Activated T-cell treated with anti-CD3 and anti-CD28 coated beads, Interleukin-2, amount 50 U/mL, for 48 hours (primary cell): ENCODE measurements at regions not wholly inside any gene's neighbourhood (a gene's known extent, or its start where the extent isn't known, plus 50 kb on each side); places are given as distances from the start of the nearest gene placed in this dataset.

ENCODE experiments used
- DNase-seq, 2 experiments: peaks; one replicate each; pipeline ENCODE4 v3.0.0-alpha.2; 2020

DNA sequence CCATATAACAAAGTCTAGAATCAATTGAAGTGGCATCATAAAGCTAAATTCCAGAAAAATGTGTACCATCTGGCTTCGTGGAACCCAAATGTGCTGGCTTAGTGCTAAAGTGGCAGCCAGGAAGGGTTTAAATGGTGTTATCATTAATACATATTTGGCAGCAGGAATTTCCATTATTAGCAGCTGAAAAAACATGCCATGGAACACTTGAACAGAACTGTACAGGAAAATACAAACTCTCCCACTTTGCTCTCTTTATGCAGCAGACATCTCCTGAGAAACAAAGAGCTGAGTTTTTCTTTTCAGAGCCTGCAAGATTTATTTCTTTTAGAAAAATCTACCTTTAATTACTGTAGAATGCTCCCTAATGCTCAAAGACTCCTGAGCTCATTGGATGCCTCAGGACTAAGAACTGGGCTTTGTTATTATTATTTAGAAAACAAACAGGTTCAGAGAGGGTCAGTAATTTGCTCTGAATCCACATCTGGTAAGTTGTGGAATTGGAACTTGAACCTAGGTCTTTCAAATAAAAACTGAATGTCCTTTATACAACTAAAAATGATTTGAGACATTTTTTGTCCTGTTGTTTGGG is 179.0 kb downstream of the LACC1 start:
- no peak for DNase-seq

DNA sequence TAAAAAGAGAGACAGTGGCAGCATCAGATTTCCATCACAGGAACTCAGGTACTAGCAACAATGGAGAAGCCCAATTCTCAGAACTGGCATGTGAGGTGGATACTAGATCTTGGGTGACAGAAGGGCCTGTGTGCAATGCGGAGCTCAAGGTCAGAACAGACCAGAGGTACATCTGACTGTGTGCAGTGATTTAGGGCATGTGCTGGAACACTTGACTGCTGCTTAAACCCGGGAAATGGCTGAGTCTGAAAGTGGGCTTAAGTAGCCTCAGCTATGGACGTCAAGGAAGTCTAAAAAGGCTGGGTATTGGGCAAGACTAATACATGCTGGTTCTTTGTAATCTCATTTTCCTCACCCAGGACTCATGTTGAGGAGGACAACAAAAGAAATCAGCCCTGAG is 182.2 kb downstream of the LACC1 start:
- DNase-seq = no peak

DNA sequence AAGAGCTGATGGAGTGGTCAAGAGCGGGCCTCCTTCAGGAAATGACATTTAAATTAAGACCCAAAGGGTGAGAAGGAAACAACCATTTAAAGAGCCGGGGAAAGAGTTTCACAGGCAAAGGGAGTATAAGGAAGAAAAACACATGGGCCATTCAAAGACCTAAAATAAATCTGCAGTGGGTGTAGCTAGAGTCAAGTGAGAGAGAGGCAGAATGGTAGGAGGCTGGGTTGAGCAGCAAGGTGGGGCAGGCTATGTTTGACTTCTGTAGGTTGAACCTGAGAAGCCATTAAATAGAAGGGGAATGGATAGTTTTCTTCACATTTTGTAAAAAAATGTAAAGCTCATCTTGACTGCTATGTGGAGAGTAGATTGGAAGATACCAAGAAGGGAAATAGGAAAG is 183.8 kb downstream of the LACC1 start:
- DNase-seq = no peak

DNA sequence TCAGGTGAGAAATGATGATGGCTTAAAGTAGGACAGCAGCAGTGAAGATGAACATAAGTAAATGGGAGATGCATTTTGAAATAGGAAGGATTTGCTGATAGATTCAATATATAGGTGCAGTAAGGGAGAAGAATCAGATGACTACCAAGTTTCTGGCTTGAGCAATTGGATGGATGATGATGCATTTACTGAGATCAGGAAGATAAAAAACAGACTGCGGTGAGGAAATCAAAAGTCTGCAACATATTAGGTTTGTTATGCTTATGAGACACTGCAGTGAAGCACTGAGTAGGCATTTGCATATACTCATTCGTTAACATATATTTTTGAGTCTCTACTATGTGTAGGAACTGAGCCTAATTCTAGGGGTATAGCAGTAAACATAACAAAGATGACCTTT is 184.2 kb downstream of the LACC1 start:
- DNase-seq = no peak

DNA sequence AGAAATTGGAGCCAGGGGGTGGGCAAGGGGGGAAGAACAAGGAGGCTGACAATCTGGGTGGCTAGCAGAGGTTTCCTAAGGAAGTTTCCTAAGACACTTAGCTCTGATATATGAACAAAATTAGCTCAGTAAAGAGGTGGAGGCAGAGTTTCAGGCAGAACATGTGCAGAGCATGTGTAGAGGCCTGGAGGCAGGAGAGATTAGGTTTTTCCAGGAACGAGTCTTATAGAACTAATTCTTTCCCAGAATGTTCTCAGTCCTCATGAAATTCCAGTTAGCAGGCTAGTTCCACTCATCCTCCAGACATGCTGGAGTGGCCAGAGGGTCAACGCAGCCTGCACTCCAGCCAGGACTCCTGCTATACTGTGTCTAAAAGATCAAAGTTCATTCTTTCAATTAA is 184.7 kb downstream of the LACC1 start:
- DNase-seq = no peak

DNA sequence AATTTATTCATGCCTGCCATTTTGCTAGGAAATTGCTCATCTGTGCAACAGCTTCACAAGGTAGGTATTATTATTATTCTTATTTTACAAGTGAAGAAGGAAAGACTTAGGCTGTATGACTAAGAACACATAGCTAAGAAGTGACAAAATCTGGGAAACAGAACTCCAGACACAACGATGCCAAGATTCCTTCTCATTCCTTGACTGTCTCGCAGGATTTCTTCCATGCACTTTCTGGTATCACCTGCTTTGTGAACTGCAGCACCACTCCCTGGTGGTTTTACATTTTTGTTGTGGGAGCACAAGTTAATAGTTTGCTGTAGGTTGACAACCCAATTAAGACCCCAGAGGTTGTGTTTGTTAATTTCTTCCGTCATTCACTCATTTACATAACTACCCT is 188.5 kb downstream of the LACC1 start:
- DNase-seq = no peak

DNA sequence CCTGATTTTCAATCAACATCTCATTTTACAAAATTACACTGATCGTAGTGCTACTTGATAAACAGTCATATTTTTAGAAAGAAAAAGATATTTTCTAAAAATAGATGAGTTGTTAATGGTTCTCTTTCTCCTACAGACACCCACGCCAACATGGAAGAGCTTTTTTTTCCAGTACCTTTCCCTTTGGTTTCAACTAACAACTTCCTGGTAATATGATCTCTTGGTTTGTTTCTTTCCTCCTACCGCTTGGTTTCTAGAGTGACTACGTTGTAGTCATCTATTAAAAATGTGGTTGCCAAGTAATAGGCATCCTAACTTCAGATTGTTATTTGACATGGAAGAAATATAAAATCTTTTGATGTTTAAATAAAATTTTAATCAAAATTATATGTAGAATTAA is 189.0 kb downstream of the LACC1 start:
- no peak for DNase-seq

DNA sequence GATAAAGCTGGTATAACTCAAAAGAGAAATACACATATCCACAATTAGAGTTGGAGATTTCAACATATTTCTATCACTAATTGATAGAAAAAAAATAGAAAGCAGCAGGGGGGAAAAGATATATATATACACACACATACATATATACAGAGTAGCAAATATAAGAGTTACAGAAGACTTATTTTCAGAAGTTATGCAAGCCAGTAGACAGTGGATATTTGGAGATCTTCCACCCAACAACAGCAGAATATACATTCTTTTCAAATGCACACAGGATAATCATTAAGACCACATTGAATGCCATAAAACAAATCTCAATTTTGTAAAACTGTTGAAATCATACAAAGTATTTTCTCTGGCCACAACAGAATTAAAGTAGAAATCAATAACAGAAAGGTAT is 192.8 kb downstream of the LACC1 start:
- no peak for DNase-seq

DNA sequence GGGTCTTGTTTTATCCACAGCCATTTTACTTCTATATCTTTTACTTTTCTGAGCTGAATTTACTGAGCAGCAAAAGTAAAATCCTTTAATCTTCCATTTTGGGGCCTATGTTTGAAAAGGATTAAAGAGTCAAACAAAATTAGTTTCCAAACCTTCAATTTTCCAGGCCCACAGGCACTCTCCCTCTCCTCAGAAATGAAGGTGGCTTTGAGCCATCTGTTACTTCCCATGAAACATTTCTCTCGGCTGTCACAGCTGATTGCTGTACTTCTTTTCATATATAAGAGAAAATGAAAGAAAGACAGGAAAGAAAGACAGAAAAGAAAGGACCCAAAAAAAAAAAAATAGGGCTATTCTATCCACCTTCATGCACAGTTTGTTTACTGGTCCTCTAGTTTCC is 194.9 kb downstream of the LACC1 start:
- no peak for DNase-seq

DNA sequence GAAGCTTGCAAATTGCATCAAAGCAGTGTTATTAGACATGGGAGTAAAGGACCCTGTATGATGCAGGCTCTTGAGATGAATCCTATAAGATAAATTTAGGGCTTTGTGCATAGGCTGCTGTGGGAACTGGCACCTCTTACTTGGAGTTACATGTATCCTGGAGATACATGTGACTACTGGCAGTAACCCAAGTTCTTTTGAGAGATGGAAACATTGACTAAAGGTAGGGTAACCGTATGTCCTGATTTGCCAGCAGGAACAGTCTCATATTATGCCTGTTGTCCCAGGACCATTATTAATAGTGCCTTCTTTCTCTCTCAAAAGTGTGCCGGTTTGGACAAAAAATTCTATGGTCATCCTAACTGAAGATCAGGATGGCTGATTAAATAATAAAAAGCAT is 195.4 kb downstream of the LACC1 start:
- DNase-seq = no peak

DNA sequence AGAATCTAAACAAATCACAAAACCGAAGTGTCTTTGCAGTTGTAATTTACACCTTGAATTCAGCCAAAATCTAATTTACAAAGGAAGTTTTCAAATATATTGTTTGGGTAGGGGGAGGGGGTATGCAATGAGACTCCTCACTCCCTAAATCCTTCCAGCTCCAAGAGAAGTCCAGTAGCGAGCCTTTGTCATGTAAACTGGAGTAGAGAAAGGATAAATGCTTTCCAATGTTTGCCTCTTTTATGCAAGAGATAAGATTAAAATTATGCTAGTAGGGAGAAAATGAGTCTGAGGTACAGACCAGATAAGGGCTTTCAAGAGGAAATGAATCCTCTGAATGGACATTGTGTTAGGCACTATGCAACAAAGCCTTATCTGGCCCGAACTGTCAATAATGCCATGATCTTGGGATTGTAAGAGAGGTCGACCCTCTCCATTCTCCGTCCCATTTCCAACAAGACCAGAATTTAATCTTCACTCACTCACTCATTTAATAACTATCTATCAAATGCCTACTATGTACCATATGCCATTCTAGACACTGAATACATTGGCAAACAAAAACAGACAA is 199.2 kb downstream of the LACC1 start:
- no peak for DNase-seq

DNA sequence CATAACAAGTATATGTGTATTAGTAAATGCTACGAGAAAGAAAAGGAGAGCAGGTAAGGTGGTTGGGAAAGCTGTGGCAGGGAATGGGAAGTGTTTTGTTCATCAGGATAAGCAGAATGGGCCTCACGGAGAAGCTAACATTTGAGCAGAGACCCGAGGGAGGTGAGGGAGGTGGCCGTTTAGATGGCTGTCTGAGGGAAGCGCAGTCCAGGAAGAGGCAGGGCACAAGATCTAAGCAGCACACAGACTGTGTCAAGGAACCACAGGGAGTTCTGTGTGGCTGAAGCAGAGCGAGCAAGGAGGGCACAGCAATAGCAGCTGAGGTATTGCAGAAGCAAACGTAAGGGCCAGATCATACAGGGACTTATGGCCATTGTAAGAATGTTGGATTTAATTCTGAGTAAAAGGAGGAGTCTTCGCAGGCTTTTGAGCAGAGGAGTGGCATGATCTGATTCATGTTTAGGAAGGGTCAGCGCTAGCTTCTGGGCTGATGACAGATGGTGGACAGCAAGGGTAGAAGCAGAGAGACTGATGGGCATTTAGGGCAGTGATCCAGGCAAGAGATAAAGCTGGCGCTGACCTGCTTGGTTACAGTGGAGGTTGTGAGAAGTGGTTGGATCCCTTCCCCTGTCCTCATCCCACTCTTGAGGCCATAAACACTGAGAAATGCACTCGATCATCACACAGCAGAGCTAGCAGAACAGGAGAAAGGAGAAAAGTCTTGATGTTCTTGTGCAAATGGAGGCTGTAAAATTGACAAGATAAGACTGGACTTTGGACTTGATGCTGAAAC is 199.9 kb downstream of the LACC1 start:
- no peak for DNase-seq

DNA sequence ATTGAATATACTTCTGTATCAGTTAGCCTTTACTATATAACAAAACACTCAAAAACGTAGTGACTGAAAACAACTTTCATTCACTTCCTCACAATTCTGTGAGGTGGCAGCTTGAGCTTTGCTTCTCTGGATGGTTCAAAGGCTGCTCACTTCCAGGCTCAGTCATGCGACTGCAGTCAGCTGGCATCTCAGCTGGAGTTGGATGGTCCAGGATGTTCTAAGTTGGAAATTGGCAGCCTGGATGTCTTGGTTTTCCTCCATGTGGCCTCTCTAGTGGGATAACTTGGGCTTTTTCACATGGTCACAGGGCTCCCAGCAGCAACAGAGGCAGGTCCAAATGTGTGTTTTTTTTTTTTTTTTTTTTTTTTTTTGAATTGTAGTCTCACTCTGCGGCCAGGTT is 204.4 kb downstream of the LACC1 start:
- no peak for DNase-seq

DNA sequence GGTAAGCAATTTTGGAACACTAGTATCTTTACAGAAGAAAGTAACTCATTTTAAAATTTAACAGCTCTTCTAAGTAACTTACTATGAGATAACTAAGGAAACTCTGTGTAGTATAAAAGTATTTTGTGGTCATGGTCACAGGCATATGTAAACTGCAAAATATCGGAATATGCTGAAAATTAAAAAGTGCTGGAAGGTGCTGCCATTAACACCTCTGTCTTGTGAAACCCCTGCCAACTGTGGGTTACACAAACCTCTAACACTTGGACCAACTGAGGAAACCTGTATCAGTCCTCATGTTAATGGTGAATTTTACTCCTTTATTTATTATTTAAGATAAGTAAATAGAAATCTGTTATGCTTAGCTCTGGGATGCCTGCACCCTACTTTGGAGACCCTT is 206.7 kb downstream of the LACC1 start:
- no peak for DNase-seq

DNA sequence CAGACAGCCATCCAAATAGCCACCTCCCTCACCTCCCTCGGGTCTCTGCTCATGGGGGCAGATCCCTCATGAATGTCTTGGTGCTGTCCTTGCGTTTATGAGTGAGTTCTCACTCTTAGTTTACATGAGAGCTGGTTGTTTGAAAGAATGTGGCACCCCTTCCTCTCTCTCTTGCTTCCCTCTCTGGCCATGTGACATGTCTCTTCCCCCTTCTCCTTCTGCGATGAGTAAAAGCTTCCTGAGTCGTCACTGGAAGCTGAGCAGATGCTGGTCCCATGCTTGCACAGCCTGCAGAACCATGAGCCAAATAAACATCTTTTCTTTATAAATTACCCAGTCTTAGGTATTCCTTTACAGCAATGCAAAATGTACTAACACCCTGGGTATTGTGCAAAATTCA is 208.7 kb downstream of the LACC1 start:
- DNase-seq = no peak

DNA sequence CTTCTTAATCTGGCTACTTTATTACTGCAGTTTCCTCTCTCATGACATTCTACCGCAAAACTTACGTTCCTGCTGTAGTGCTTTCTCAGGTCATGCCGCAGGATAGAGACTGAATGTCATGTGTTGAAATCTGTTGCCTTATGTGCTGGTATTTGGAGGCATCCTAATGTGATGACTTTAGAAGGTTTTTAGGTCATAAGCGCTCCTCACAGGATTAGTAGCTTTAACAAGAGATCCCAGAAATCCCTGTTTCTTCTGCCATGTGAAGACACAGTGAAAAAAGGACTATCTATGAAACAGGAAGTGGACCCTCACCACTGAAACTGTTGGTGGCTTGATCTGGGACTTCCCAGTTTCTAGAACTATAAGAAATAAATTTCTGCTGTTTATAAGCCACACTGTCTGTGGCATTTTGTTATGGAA is 209.3 kb downstream of the LACC1 start:
- DNase-seq = no peak

DNA sequence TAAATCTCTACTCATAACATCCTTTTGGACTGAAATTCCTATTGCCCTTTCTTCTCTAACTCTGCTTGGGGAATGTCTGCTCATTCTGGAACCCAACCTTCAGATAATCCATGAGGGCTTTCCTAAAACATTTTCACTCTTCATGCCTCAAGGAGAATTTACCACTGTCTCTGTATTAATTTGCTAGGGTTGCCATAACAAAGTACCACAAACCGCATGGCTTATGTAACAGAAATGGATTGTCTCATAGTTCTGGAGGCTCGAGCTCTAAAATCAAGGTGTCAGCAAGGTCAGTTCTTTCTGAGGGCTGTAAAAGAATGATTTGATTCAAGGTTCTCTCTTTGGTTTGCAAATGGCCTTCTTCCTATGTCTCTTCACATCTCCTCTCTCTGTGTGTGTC is 209.7 kb downstream of the LACC1 start:
- no peak for DNase-seq

DNA sequence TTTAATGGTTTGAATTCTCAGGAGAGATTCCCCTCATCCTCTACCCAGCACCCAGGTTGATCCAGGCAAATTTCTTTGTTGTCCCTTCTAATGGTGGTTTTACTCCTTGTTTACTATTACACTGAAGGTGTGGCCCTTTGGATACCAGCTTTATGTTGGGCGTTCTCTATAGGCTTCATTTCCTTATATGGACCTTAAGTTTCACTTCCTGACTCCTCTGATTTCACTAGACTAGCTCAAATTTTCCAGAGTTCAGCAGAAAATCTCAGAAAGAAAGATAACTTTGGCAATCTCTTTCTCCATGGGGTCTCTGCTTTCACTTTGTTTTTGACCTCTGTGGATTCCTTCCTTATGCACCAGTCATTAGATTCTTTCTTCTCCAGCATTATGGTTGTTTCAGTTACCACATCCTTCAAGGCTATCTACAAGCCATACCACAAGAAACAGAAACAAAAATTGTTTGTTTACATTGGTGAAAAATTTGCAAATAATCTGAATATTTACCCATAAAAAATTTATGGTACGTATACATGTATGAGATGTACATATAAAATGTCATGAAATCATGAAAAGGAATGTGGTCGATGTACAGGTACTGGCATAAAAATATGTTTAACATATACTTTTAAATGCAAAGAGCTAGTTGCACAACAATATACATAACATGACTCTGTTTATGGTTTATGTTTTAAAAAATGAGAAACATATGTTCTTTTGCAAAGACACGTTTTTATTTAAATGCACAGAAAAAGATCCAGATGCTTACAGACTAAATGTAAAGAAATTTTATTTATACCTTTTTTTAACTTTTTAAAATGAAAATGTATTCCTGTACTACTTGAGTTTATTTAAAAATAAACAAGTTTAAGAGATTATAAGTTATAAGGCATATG is 212.6 kb downstream of the LACC1 start:
- no peak for DNase-seq

DNA sequence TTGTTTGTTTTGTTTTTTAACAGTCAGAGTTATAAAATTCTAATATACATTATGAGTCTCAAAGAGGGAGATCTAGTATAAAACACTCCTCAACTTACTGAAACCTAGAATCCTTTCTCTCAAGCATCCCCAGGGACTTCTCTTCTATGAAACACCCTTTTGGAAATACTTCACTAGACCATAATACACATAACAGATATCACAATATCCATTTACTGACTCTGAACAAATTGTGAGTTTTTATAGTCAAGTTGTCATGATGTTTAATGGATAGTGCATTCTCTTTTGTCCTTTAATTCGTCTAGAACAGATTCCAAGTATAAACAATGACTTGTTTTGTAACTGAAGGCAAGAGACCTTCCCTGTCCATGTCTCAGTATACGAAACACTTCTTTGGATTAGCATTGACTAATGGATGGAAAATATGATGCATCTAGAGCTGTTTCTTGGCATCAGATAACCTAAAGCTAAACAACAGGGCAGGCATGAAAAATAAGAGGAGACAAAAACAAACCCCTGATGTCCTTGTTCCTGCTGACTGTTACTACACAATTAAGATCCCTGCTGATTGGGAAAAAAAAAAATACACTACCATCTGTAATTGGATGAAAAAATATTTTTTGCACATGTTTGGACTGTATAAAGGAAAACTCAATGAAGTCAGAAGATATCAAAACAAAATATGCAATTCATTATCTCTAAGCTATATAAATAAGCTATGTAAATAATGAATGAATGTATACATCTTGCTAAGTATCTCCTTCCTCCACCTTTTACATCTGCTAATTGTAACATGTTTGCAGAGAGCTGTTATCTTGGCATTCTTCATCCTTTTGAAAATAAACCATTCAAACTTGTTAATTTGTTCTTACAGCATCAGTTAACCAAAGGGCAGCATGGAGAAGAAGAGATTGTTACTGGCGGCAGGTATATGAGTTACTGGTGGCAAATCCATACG is 214.2 kb downstream of the LACC1 start:
- DNase-seq = no peak

DNA sequence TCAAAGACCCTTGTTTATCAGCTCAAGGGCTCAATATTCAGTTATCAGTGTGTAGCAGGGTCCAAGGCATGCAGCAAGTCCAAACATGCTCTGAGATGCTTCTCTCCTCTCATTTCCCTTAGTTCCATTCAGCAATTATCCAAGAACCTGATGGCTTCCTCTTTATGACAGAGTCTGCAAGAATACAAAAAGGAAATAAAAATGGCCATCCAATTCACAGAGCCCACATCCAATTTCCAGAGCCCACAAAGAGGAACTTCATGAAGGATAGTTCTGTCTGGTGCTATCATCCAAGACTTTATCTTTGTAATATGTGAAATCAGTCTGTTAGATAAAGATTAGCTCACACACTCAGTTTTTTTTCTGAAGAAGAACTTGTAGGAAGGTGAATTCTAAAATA is 217.2 kb downstream of the LACC1 start:
- DNase-seq = no peak

DNA sequence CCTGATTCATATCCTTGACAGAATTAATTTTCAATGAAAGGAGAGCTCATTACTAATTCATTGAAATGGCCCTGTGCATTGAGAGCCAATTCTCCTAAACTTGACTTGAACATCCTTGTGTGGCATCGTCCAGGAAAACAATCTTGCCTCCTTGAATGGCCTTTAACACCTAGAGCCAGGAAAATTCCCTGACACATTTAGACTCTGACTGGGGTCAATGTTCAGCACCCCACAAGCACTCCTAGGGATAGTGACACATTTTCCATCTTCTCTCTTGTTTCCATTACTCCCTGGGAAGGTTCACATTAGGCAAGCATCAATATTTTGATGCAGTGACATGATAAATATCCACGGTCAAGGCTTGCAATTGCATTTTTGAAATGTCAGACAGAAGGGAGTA is 218.9 kb downstream of the LACC1 start:
- no peak for DNase-seq

DNA sequence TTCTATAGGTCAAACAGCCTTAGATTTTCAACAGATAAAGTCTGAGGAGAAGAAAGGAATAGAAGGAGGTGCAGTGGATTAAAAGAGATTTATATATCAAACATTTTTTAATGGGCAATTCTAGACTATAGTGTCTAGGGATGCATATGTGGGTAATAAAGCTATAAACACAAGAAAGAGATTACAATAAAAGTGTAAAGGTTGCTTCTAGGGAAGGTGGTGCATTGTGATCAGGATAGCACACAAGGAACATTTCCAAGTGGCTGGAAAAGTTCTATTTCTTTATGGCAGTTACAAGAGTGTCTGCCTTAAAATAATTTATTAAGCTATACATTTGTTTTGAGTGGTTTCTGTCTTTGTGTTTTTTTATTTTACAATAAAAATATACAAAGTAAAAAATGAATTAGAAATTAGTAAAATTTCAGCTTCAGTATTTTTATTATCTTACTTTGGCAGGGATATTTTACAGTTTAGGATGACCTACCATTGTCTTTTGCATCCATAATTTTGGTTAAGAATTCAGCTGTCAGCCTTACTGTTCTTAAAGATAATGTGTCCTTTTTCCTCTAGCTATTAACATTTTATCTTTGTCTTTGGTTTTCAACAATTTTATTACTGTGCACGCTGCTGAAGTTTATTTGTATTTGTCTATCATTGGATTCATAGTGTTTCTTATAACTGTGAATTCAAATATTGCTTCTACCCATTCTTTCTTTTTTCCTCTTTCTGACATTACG is 221.8 kb downstream of the LACC1 start:
- DNase-seq = no peak
